GM12892 (cell line): ENCODE measurements at regions not wholly inside any gene's neighbourhood (a gene's known extent, or its start where the extent isn't known, plus 50 kb on each side); places are given as distances from the start of the nearest gene placed in this dataset.

ENCODE experiments used
- POLR2A ChIP-seq: IDR thresholded peaks from 2 replicates; pipeline ENCODE4 v1.6.1; 2011; ENCODE audit warnings: low read depth, low read length, control low read depth
- POLR2AphosphoS5 ChIP-seq: IDR thresholded peaks from 2 replicates; pipeline ENCODE4 v1.6.1; 2011; ENCODE audit warnings: low read depth, low read length, control low read depth
- TAF1 ChIP-seq: IDR thresholded peaks from 2 replicates; pipeline ENCODE4 v1.6.1; 2011; ENCODE audit warnings: low read depth, mild to moderate bottlenecking, control low read depth, low read length, borderline replicate concordance

GRCh38 chr2:172329416-172329773, 98.0 kb upstream of the ITGA6 start:
- no peak for TF ChIP-seq POLR2AphosphoS5
- no peak for TF ChIP-seq POLR2A
- no peak for TF ChIP-seq TAF1
